GM19455 (cell line): ENCODE measurements at regions not wholly inside any gene's neighbourhood (a gene's known extent, or its start where the extent isn't known, plus 50 kb on each side); places are given as distances from the start of the nearest gene placed in this dataset.

ENCODE experiments used
- ATAC-seq: cut with Tn5 transposase; IDR thresholded peaks from one replicate; pipeline ENCODE4 v1.9.1; 2021; ENCODE audit not compliant: unreplicated experiment

GRCh38 chr12:116381240-116381743 lies 103.8 kb upstream of the MED13L start:
- ATAC-seq: no peak

- no peak for ATAC-seq
These were observed 104.5 kb upstream of the MED13L start for GRCh38 chr12:116381744-116382685.

GRCh38 chr12:116382686-116383530 lies 105.4 kb upstream of the MED13L start:
- ATAC-seq: no peak

- ATAC-seq: no peak
These were observed 106.7 kb upstream of the MED13L start for GRCh38 chr12:116384175-116384574.

- ATAC-seq: no peak
These were observed 107.4 kb upstream of the MED13L start for GRCh38 chr12:116384691-116385485.

GRCh38 chr12:116385486-116386217 lies 108.2 kb upstream of the MED13L start:
- ATAC-seq: no peak

- no peak for ATAC-seq
These were observed 111.8 kb upstream of the MED13L start for GRCh38 chr12:116389326-116389725.

GRCh38 chr12:116389990-116390389 lies 112.5 kb upstream of the MED13L start:
- no peak for ATAC-seq

GRCh38 chr12:116390401-116391335 lies 113.2 kb upstream of the MED13L start:
- no peak for ATAC-seq

- ATAC-seq: no peak
These were observed 114.0 kb upstream of the MED13L start for GRCh38 chr12:116391501-116391900.

- ATAC-seq: no peak
These were observed 114.6 kb upstream of the MED13L start for GRCh38 chr12:116392061-116392460.

- no peak for ATAC-seq
These were observed 115.8 kb upstream of the MED13L start for GRCh38 chr12:116393255-116393654.

- ATAC-seq: no peak
These were observed 116.6 kb upstream of the MED13L start for GRCh38 chr12:116393859-116394650.

GRCh38 chr12:116395396-116395795 lies 117.9 kb upstream of the MED13L start:
- no peak for ATAC-seq

- ATAC-seq: no peak
These were observed 119.7 kb upstream of the MED13L start for GRCh38 chr12:116397148-116397547.

GRCh38 chr12:116398193-116398592 lies 120.7 kb upstream of the MED13L start:
- ATAC-seq: no peak

GRCh38 chr12:116399055-116399454 lies 121.6 kb upstream of the MED13L start:
- no peak for ATAC-seq

GRCh38 chr12:116400636-116401372 lies 123.3 kb upstream of the MED13L start:
- no peak for ATAC-seq
